Stomach (tissue), 4 donors: ENCODE measurements at regions not wholly inside any gene's neighbourhood (a gene's known extent, or its start where the extent isn't known, plus 50 kb on each side); places are given as distances from the start of the nearest gene placed in this dataset.

ENCODE experiments used
- CTCF ChIP-seq, 7 experiments: fragments of 450-650 bp in 4 of 7; fragments of 200-600 bp in 3 of 7; sonication (generic) in 3 of 7; IDR thresholded peaks; one replicate each; pipeline ENCODE4 v1.5.1; 2016 to 2019; ENCODE audit warnings: antibody characterized with exemption in 7 of 7, control low read depth in 2 of 7, mild to moderate bottlenecking in 1 of 7
- EP300 ChIP-seq: sonication (generic); formaldehyde crosslinking; IDR thresholded peaks from one replicate; pipeline ENCODE4 v1.6.1; 2017; ENCODE audit warnings: antibody characterized with exemption
- POLR2A ChIP-seq, 4 donors: fragments of 450-650 bp; IDR thresholded peaks; one replicate each; pipeline ENCODE4 v1.6.1; 2016; ENCODE audit warnings: antibody characterized with exemption in 4 of 4, control low read depth in 2 of 4, mild to moderate bottlenecking in 1 of 4, moderate library complexity in 1 of 4

- TF ChIP-seq CTCF (IDR thresholded peaks at IDR 0.05), result no peak
- no peak for TF ChIP-seq POLR2A (IDR thresholded peaks at IDR 0.05)
- TF ChIP-seq EP300, result no peak
Measured at GRCh38 chr13:78876915-78877549, 218.1 kb upstream of the OBI1 start.
